Upper lobe of left lung (tissue), 4 donors: ENCODE measurements at regions not wholly inside any gene's neighbourhood (a gene's known extent, or its start where the extent isn't known, plus 50 kb on each side); places are given as distances from the start of the nearest gene placed in this dataset.
"Not testable (repeated sequence)": the region's sequence is repeated elsewhere in the genome, so short reads cannot be mapped to it uniquely, and the experiment has no call there.

ENCODE experiments used
- POLR2A ChIP-seq, 4 donors: fragments of 450-650 bp; IDR thresholded peaks; one replicate each; pipeline ENCODE4 v1.5.1; 2016 to 2017; ENCODE audit warnings: antibody characterized with exemption in 4 of 4, mild to moderate bottlenecking in 2 of 4
- POLR2AphosphoS5 ChIP-seq, 2 donors: sonication (generic); formaldehyde crosslinking; IDR thresholded peaks; one replicate each; pipeline ENCODE4 v1.5.1; 2017; ENCODE audit warnings: antibody characterized with exemption in 2 of 2

GRCh38 chr10:87437450-87437849 lies 67.2 kb upstream of the MINPP1 start:
- not testable (repeated sequence) for TF ChIP-seq POLR2A, POLR2AphosphoS5 (IDR thresholded peaks at IDR 0.05)
